HG03439 (cell line): ENCODE measurements at regions not wholly inside any gene's neighbourhood (a gene's known extent, or its start where the extent isn't known, plus 50 kb on each side); places are given as distances from the start of the nearest gene placed in this dataset.

Experiments
- ATAC-seq: cut with Tn5 transposase; IDR thresholded peaks from one replicate; pipeline ENCODE4 v1.9.1; 2021; ENCODE audit warnings: mild to moderate bottlenecking, moderate library complexity; ENCODE audit not compliant: unreplicated experiment

- no peak for ATAC-seq
These were observed 304.5 kb upstream of the KAZN start for GRCh38 chr1:14294006-14294405.

GRCh38 chr1:14294860-14295536, 303.5 kb upstream of the KAZN start:
- no peak for ATAC-seq

GRCh38 chr1:14296795-14297194, 301.7 kb upstream of the KAZN start:
- no peak for ATAC-seq

GRCh38 chr1:14297356-14297755, 301.1 kb upstream of the KAZN start:
- no peak for ATAC-seq

GRCh38 chr1:14298806-14299205, 299.7 kb upstream of the KAZN start:
- ATAC-seq, result no peak

- no peak for ATAC-seq
These were observed 297.3 kb upstream of the KAZN start for GRCh38 chr1:14300991-14301703.

GRCh38 chr1:14301704-14302024, 296.8 kb upstream of the KAZN start:
- no peak for ATAC-seq

GRCh38 chr1:14302025-14302424, 296.5 kb upstream of the KAZN start:
- ATAC-seq, result no peak

- no peak for ATAC-seq
These were observed 295.5 kb upstream of the KAZN start for GRCh38 chr1:14303011-14303410.

- no peak for ATAC-seq
These were observed 294.1 kb upstream of the KAZN start for GRCh38 chr1:14304381-14304865.

GRCh38 chr1:14308460-14308859, 290.0 kb upstream of the KAZN start:
- ATAC-seq, result no peak

- no peak for ATAC-seq
These were observed 288.5 kb upstream of the KAZN start for GRCh38 chr1:14309984-14310383.

- ATAC-seq, result no peak
These were observed 288.0 kb upstream of the KAZN start for GRCh38 chr1:14310476-14310875.

- ATAC-seq, result no peak
These were observed 284.6 kb upstream of the KAZN start for GRCh38 chr1:14313731-14314431.

GRCh38 chr1:14318830-14319229, 279.7 kb upstream of the KAZN start:
- ATAC-seq, result no peak

GRCh38 chr1:14320518-14320917, 278.0 kb upstream of the KAZN start:
- no peak for ATAC-seq

- ATAC-seq, result no peak
These were observed 277.5 kb upstream of the KAZN start for GRCh38 chr1:14320986-14321385.

GRCh38 chr1:14321422-14321821, 277.1 kb upstream of the KAZN start:
- no peak for ATAC-seq

GRCh38 chr1:14323568-14324247, 274.8 kb upstream of the KAZN start:
- ATAC-seq, result no peak

GRCh38 chr1:14324248-14324630, 274.2 kb upstream of the KAZN start:
- no peak for ATAC-seq

- no peak for ATAC-seq
These were observed 271.6 kb upstream of the KAZN start for GRCh38 chr1:14326857-14327256.

GRCh38 chr1:14328685-14329084, 269.8 kb upstream of the KAZN start:
- no peak for ATAC-seq
